ENCODE measurements at regions not wholly inside any gene's neighbourhood (a gene's known extent, or its start where the extent isn't known, plus 50 kb on each side); places are given as distances from the start of the nearest gene placed in this dataset.

DNA sequence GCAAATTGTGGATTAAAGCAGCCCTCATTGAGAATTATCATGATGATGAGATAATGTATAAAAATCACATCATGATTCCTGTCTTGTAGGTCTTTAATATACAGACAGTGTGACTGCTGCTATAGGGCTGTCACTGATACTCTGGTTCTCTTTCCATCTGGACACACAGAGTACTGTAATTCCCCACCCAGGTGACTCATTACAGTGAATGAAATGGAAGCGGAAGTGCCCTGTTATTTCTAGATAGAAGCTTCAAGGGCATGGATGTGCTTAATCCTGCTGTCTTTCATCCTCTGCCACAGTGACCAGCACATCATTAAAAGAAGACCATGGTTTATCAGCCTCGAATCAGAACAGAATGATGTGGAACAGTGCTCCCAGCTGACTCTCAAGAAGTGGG lies 1234.0 kb downstream of the SORCS3 start:
- no peak for DNase-seq (ENCODE audit: low read depth)

DNA sequence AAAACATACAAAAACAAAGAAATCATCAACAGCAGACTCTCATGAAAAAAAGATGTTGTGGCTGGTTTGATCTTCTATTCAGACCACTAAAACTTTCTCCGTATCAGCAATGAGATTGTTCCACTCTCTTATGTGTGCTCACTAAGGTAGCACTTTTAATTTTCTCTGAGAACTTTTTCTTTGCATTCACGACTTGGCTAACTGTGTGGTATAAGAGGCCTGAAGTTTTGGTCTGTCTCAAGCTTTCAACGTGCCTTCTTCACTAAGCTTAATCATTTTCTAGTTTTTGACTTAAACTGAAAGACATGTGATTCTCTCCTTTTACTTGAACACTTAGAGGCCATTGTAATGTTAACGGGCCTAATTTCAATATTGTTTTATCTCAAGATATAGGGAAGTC lies 1231.6 kb downstream of the SORCS3 start:
- DNase-seq (ENCODE audit: low read depth): no peak

DNA sequence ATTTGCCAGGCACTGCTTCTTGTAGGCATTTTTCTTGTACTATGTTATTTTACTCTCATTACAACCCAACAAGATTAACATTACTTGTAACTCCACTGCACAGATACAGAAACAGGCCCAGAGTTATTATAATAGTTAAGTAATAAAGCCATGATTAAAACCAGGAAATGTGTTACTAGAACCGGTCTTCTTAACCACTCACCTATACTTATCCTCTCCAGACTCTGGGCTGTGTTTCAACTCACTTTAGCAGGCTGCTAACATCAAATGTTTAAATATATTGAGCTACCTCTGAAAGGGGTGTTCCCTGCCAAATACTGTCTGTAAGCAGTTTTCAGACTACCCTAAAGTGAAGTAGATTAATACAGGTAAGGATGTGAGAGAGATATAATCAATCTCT lies 1227.8 kb downstream of the SORCS3 start:
- no peak for DNase-seq (ENCODE audit: low read depth)

DNA sequence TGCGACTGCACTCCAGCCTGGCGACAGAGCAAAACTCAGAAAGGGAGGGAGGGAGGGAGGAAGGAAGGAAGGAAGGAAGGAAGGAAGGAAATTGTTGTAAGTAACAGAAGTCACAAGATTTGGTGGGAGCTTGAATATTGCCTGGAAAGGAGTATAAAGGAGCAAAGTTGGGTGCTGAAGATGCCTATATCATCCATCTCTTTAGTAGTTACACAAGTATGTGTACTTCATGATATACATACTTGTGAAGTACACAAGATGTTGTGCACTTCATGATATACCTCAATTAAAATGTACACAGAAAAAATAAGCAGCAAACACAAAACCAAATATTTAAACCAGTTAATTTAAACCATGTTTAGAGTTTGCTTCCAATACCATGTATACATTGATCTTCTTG lies 1223.8 kb downstream of the SORCS3 start:
- no peak for DNase-seq (ENCODE audit: low read depth)

DNA sequence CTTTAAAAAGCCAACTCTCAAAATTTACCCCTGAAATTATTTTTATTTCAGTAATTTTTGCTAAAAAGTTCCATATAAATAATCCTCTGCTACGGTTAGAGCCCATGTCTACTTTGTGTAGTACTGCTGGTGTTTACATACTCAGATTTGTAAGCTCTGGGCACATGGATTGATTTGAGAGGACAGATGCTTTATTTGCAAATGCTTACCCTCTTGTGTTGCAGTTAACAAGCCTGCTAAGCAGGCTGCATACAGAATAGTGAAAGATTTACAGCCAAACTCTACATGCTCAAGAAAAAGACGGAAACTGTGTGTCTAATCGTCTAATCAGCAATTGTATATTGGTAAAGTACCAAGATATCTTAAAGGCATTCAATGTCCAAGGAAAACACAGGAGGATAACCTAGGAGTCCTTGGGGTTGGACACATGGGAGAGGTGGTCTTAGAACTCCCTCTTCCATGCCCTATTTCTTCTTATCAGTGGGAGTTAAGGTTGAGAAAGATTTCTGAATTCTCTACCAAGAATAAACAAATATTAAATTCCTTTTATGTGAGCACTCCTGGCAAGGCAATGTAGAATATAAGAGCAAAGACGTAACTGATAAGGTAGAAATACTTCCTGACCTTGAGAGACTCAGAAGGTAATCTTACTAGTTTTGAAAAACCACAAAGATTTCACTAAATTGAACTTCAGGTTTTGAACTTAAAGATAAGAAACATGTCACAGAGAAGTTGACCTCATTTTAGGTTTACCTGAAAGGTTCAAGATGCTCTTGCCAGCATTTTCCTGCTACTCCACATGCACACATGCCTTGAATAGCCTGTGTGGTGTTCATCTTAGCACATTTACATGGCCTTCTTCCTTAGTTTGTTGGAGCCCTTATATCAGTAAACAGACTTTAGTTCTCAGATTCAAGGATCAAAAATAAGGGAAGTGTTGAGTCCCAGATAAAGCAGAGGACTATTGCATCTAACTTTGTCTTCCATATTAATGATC lies 1216.5 kb downstream of the SORCS3 start:
- DNase-seq (ENCODE audit: low read depth): no peak

DNA sequence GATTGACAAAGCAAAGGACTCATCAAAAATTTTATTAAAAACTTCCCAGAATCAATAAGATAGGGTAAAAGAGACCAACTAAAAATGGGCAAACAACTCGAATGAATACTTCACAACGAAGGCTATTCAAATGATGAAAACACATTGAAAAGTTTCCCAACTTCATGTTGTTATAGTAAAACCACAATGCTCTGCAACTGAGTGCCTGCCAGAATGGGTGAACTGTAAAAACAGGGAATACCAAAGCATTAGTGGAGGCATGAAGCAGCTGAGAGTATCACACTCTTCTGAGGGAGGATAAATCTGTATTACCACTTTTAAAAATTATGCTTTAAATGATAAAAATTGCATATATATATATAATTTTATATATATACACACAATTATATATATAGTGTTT lies 1214.7 kb downstream of the SORCS3 start:
- no peak for DNase-seq (ENCODE audit: low read depth)

DNA sequence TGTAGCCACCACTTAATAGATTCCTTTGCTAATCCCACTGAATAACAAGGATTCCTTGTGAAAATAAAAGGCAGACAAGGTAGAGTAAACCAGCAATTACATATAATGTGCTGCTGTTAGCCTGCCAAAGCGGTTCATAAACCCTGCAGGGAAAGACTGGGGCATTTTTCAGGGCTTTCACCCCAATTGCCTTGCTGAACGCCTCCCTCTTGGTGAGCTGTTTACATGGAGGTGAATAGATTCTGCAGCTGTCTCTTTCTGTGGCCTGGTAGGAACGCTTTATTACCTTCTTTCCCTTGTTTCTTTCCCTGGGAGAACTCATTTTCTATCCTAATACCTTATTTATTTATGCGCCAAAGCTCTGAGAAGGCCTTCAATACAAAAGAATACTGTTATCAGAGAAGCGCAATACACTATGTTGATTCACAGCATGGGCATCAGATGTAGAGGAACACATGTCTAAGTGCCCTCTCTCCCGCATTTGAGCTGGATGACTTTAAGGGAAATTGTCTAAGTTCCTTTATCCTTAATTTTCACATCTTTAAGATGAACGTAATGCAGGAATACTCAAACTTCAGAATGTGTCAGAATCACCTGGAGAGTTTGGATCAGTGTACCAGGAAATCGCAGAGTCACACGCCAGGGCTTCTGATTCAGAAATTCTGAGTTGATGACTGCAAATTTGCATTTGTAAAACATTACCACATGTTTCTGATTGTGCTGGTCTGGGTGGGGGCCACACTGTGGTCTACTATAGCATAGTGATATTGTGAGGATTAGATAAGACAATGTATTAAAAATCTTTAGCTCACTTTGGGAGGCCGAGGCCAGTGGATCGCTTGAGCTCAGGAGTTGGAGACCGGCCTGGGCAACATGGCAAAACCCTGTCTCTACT lies 1203.8 kb downstream of the SORCS3 start:
- DNase-seq (ENCODE audit: low read depth): no peak

DNA sequence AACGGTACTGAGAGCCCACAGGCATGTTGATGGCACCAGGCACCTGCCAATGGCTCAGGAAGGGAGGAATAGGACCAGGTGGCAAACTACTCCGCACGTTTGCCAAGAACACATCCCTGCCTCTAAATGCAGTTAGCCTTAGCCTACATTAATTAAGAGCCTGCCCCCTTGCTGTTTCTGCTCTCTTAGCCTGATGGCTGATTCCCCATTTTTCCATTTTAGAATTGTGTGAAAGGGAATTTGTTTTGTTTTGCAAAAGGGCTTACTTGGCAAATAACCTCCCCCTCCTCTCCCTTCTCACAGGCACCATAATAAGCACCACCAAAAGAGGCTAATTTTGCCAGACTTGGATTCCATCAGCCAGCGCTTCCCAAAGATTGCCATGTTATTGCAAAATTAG lies 1203.2 kb downstream of the SORCS3 start:
- DNase-seq (ENCODE audit: low read depth): no peak

DNA sequence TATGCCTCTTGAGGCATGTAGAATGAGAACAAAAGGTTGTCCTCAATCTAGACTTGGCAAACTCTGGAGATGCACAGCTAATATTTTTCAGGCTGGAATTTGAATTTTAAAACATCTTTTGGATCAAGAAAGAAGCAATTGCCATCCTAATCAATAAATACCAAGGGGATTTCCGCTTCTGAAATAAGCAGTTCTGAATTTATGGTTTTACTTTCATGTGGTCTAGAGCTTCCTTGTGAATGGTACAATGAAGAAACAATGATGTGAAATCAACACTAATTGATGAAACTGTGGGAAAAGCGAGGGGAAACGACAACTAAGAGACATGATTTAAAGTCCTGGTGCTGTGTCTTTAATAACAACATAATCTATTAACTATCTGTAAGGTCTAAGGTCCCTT lies 1202.7 kb downstream of the SORCS3 start:
- no peak for DNase-seq (ENCODE audit: low read depth)

DNA sequence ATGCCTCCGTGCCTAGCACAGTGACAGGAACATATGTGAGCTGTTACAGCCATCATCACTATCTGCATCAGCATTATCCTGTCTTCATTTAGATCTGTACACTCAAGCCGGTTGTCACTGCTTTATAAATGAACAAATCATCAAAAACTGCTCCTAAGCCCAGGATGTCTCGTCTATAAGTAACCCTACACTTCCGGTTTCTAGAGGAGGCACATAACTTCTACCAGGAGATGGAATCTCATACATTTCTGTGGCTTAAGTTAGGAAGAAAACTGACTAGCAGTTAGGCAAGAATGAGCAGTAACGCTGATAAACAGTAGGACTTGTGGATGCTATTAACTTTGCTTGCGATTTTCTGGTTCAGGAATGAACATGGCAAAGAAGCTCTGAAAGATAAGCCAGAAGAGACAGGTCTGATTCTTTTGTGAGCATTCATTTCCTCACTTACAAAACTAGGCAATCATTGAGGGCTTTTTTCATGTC lies 1199.2 kb downstream of the SORCS3 start:
- no peak for DNase-seq (ENCODE audit: low read depth)

DNA sequence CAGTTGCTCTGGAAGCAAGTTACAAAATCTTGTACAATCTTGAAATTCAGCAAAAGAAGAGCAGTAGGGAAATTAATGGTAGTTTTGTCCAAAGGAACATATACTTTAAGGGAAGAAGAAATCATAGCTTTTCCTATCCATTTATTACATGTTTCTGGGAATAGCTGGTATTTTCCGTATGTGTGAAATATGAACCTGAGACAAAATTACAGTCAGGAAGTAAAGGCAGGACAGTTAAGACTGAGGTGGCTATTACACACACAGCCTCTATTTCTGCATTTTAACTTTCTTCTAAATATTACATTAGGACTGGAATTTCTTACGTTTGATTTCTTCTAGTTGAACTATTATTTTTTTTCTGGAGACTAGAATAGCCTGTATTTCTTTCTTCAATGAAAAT lies 1197.3 kb downstream of the SORCS3 start:
- DNase-seq (ENCODE audit: low read depth): no peak

DNA sequence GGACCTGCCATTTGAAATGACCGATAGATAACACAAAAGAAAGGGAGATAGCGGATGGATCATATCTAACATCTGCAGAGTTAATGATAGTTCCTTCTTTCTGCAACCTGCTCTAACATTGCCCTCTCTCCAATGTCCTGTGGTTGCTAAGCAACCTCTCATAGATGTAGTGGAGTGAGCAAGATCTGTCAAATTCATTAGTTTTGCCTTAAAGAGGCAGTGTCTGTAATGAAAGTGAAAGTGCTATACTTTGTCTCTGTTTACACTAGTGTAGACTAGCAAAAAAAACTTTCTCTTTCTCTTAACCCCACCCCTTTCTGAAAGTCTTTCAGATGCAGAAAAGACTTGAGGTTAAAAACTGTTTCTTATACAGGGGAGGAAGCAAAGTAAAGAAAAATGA lies 1196.9 kb downstream of the SORCS3 start:
- DNase-seq (ENCODE audit: low read depth): no peak

DNA sequence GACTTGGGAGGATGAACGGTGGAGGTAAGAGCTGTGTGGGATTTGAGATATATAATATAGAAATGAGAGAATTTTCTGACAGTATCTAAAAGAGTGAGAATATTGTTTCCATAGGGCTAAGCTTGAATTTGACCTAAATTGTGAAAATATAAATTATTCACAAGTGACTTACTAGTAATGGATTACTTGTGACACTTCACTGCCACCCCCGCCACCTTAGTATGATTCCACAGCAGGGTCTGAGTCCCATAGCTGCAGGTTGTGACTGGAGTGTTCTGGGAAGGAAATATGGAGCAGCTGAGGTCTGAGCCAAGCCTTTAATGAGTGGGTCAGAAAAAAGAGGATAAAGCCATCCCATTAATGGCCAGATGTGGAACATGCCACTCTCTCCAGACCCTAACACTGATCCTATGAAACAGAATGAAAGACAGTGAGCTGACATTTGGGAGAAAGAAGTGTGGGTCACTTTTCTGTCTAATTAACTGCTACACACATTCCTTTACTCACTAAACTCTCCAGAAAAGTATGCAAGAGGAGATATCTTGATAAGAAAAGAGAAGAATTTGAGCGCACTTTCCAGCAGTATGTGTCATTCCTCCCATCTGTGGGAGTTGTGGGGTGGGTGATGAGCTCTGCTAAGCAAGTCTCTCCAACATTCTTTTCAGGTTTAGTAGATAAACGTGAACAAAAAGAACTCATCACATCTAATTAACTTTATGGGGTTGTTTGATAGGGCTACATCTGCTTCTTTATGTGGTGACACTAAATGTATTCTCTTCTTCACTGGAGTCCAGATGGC lies 1193.4 kb downstream of the SORCS3 start:
- DNase-seq (ENCODE audit: low read depth): no peak

DNA sequence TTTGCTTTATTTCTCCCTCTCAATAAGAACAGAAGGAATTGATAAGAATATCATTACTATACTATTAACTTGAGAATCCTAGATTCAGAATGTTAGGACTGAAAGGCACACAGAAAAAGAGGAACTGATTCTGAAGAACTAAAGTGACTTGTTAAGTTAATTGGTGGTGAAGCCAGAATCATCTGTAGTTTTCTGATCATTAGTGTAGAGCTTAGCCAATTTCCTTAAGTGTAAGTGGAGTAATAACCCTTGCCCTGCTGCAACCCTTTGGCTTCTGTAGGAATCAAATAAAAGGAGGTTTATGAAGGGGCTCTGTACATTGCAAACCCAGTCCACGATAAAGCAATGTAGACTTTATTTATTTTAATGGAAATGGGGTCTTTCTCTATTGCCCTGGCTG lies 1186.0 kb downstream of the SORCS3 start:
- no peak for DNase-seq (ENCODE audit: low read depth)

DNA sequence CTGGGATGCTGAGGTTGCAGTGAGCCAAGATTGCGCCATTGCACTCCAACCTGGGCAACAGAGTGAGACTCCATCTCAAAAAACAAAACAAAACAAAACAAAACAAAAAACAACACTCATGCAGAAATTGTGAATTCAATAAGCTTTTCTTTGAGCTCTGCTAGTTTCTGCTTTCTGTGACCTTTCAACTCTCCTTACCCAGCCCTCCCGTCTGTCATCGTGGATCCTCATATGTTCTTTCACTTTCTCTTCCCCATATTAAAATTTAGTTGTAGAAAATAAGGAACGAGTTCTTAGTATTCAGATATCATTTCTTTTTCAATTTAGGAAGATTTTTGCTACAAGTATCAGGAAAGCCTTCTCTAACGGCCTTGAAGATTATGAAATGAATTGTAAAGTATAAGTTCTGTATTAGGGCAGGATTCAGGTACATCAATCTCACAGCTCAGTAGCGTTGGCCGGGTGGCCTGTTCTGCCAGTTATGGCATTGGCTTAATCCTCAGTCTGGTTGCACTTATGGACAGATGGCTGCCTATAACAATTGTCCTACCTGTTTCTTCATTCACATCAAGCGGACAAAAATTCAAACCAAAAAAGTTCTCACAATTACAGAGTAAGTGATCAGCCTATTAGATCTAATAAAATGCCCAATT lies 1167.0 kb downstream of the SORCS3 start:
- no peak for DNase-seq (ENCODE audit: low read depth)

DNA sequence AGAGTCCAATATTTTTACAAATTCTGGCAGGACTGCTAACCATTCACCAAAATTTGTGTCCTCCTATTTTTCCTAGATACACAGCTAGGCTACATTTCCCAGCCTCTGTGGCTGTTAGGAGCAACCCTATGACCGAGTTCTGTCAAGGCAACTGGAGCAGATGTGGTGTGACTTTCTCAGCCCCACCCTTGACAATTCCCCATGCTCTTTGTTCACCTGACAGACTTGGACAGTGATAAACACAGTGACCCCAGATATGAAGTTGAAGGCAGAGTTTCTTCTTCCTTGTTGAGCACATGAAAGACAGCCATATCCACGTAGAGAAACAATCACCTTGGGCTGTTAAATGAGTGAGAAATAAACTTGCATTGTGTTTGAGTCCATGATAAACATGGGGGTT lies 1162.1 kb downstream of the SORCS3 start:
- no peak for DNase-seq (ENCODE audit: low read depth)

DNA sequence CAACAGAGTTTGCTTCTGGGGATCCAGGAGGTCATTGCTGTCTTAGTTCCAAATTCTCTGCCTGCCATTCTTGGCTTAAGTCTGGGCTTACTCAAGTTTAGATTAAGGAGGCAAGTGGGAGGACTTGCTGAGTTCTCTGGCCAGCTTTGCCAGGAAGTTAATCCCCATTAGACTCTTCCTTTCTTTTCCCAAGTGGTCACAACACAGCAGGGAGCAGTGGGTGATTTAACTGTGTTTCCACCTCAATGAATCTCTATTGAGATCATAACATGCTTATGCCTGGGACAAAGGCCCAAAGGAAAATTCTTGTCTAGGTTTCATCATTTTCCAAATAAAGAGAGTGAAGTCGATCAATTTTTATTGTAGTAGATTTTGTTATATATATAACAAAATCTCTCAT lies 1159.6 kb downstream of the SORCS3 start:
- DNase-seq (ENCODE audit: low read depth): no peak

DNA sequence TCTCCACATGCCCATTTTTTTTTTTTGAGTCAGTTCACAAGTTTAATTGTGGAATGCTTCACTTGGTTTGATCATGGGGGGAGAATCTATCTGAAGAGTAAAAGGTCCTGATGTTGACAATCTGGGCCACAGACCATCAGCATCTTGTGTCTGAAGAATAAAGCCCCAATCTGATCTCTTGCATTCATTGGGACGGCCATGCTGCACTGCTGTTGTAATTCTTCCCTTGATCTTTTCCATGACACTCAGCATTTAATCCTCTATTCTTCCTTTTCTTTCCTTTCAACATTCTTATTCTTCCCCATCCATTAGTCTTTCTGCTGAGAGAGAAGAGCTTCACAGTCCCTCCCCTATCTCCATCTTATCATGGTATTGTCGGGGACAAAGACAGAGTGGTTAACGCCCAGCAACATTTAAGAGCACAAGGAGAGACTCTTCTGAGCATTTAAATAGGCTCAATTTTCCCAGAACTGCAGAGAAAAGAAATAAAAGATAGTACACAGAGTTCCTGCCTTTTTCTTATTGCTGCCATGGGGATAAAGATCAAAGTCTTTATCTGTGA lies 1157.3 kb downstream of the SORCS3 start:
- DNase-seq (ENCODE audit: low read depth): no peak

DNA sequence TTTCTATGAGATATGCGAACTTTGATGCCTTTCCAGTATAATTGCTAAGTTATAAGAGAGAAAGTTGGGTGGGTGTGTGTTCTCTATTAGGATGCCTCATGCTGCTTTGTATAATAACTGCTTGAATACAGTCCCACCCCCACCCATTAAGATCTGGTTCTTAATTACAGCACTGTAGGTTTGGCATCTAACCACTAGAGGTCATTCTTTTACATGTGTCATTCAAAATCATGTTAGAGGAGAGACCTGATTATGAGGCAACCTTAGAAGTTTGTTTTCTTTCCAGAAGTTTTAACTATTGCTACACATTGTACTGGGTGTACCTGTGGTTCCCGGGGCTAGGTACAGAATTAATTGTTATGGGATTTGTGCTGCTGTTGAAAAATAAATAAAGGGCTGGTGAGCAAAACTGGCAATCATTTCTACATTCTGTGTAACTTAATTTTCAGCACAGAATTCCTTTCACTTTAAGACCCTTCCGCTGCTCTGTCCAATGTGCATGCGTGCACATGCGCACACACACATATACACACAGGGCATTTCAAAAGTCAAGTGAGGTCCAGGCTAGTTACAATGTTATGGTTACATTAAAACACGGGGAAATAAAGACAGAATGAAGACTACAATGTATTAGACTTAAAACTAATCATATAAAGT lies 1156.3 kb downstream of the SORCS3 start:
- no peak for DNase-seq (ENCODE audit: low read depth)

DNA sequence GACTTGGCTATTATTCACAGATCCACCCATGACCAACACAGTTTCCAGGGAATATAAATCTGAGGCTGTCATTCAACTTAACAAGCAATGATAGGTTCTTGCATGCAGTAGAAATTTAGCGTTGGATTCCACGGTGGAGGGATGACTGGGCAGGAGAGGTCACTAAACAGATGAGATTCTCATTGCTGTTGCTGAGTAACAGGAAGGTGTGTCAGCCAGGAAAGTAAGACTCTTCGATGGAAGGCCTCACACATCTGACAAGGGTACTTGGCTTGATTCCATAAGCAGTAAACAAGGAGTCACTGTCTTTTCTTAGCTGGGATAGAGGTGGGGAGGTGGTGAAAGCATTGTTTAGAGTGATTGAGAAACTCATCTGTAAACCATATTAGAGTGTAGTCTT lies 1152.0 kb downstream of the SORCS3 start:
- no peak for DNase-seq (ENCODE audit: low read depth)

DNA sequence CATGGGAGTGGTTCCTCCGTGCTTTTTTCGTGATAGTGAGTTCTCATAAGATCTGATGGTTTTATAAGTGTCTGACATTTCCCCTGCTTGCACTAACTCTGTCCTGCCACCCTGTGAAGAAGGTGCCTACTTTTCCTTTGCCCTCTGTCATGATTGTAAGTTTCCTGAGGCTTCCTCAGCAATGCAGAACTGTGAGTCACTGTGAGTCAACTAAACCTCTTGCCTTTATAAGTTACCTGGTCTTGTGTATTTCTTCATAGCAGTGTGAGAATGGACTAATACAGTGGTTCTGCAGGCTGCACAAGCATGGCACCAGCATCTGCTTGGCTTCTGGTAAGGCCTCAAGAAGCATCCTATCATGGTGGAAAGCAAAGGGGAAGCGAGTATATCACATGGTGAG lies 1144.6 kb downstream of the SORCS3 start:
- no peak for DNase-seq (ENCODE audit: low read depth)
